DOHH2 (cell line): ENCODE measurements at regions not wholly inside any gene's neighbourhood (a gene's known extent, or its start where the extent isn't known, plus 50 kb on each side); places are given as distances from the start of the nearest gene placed in this dataset.

ENCODE experiments used
- CTCF ChIP-seq: fragments of 200-600 bp; sonication (generic); IDR thresholded peaks from one replicate; pipeline ENCODE4 v1.5.1; 2014; ENCODE audit warnings: antibody characterized with exemption, mild to moderate bottlenecking, low read depth, low read length; ENCODE audit not compliant: poor library complexity, severe bottlenecking
- EZH2phosphoT487 ChIP-seq: fragments of 200-600 bp; sonication (generic); IDR thresholded peaks from 2 replicates; pipeline ENCODE4 v1.6.1; 2017; ENCODE audit warnings: borderline replicate concordance, mild to moderate bottlenecking, antibody characterized with exemption, low read length, moderate library complexity, mixed read lengths

- no peak for TF ChIP-seq CTCF
- no peak for TF ChIP-seq EZH2phosphoT487
Observed at GRCh38 chr16:82341146-82341669, 171.2 kb upstream of the MPHOSPH6 start.
